ENCODE measurements at regions not wholly inside any gene's neighbourhood (a gene's known extent, or its start where the extent isn't known, plus 50 kb on each side); places are given as distances from the start of the nearest gene placed in this dataset.
"Not testable (repeated sequence)": the region's sequence is repeated elsewhere in the genome, so short reads cannot be mapped to it uniquely, and the experiment has no call there.

GRCh38 chrX:34810916-34811315 is 131.7 kb upstream of the FAM47B start:
- intact Hi-C loops (cut with DNase I), result no loop called here
- Histone ChIP-seq H3K9me3 (ENCODE audit: control insufficient read depth, low read length) (no peaks in the 10 kb centered on the region), H3K27ac (ENCODE audit: low read length) (no peak overlapping the region), H3K27me3 (ENCODE audit: control insufficient read depth, insufficient read depth) (no peaks in the 10 kb centered on the region), H3K4me1 (ENCODE audit: control insufficient read depth, insufficient read depth, low read length) (no peaks in the 10 kb centered on the region), H3K4me3 (ENCODE audit: low read length) (no peak overlapping the region)
- DNase-seq, result no peak
- no peak for ATAC-seq
- WGBS, result 65% methylated on average over 2 of the region's 2 CpGs

GRCh38 chrX:34813618-34814017 is 129.0 kb upstream of the FAM47B start:
- DNase-seq (no peak), ATAC-seq (no peak)
- H3K4me1 ChIP-seq (ENCODE audit: control insufficient read depth, insufficient read depth, low read length), result no peaks in the 10 kb centered on the region
- H3K4me3 ChIP-seq (ENCODE audit: low read length), result no peak overlapping the region
- WGBS, result 42% methylated on average over 1 of the region's 1 CpG
- H3K27ac ChIP-seq (ENCODE audit: low read length), result no peak overlapping the region
- intact Hi-C loops (cut with DNase I), result no loop called here
- H3K27me3 ChIP-seq (ENCODE audit: control insufficient read depth, insufficient read depth), result no peaks in the 10 kb centered on the region
- H3K9me3 ChIP-seq (ENCODE audit: control insufficient read depth, low read length), result no peaks in the 10 kb centered on the region

GRCh38 chrX:34826964-34827363 is 115.6 kb upstream of the FAM47B start:
- intact Hi-C loops (cut with DNase I), result no loop called here
- H3K4me3 ChIP-seq (ENCODE audit: low read length), result no peak overlapping the region
- H3K27me3 ChIP-seq (ENCODE audit: control insufficient read depth, insufficient read depth), result no peaks in the 10 kb centered on the region
- ATAC-seq (no peak), DNase-seq (no peak)
- H3K27ac ChIP-seq (ENCODE audit: low read length), result no peak overlapping the region
- 9% methylated on average over 3 of the region's 3 CpGs for WGBS
- H3K4me1 ChIP-seq (ENCODE audit: control insufficient read depth, insufficient read depth, low read length), result no peaks in the 10 kb centered on the region
- no peaks in the 10 kb centered on the region for H3K9me3 ChIP-seq (ENCODE audit: control insufficient read depth, low read length)

GRCh38 chrX:34839451-34839850 is 103.1 kb upstream of the FAM47B start:
- intact Hi-C loops (cut with DNase I), result no loop called here
- no peak overlapping the region for H3K4me3 ChIP-seq (ENCODE audit: low read length)
- no peak for DNase-seq

GRCh38 chrX:34841205-34841604 is 101.4 kb upstream of the FAM47B start:
- H3K27ac ChIP-seq (ENCODE audit: low read length); intact Hi-C loops (cut with DNase I); H3K9me3 ChIP-seq (ENCODE audit: control insufficient read depth, low read length); H3K27me3 ChIP-seq (ENCODE audit: control insufficient read depth, insufficient read depth); H3K4me3 ChIP-seq (ENCODE audit: low read length); H3K4me1 ChIP-seq (ENCODE audit: control insufficient read depth, insufficient read depth, low read length); DNase-seq; ATAC-seq: not testable (repeated sequence)

More at GRCh38 chrX:34839451-34839850, 103.1 kb upstream of the FAM47B start:
- WGBS, result 87% methylated on average over 3 of the region's 3 CpGs
- Histone ChIP-seq H3K27me3 (ENCODE audit: control insufficient read depth, insufficient read depth) (no peaks in the 10 kb centered on the region), H3K4me1 (ENCODE audit: control insufficient read depth, insufficient read depth, low read length) (no peaks in the 10 kb centered on the region), H3K27ac (ENCODE audit: low read length) (no peak overlapping the region), H3K9me3 (ENCODE audit: control insufficient read depth, low read length) (no peaks in the 10 kb centered on the region)
- ATAC-seq, result no peak

GRCh38 chrX:34848281-34848680 is 94.3 kb upstream of the FAM47B start:
- no peak for ATAC-seq
- WGBS, result 85% methylated on average over 3 of the region's 3 CpGs

GRCh38 chrX:34849371-34849770 is 93.2 kb upstream of the FAM47B start:
- intact Hi-C loops (cut with DNase I), result no loop called here
- no peak for ATAC-seq
- no peak overlapping the region for H3K4me3 ChIP-seq (ENCODE audit: low read length)
- 50% methylated on average over 1 of the region's 1 CpG for WGBS
- DNase-seq, result no peak
- H3K27me3 ChIP-seq (ENCODE audit: control insufficient read depth, insufficient read depth), result no peaks in the 10 kb centered on the region
- H3K9me3 ChIP-seq (ENCODE audit: control insufficient read depth, low read length), result no peaks in the 10 kb centered on the region
- H3K4me1 ChIP-seq (ENCODE audit: control insufficient read depth, insufficient read depth, low read length), result no peaks in the 10 kb centered on the region
- H3K27ac ChIP-seq (ENCODE audit: low read length), result no peak overlapping the region

More at GRCh38 chrX:34848281-34848680, 94.3 kb upstream of the FAM47B start:
- H3K27ac ChIP-seq (ENCODE audit: low read length), result no peak overlapping the region
- no peak overlapping the region for H3K4me3 ChIP-seq (ENCODE audit: low read length)
- H3K9me3 ChIP-seq (ENCODE audit: control insufficient read depth, low read length), result no peaks in the 10 kb centered on the region
- no peaks in the 10 kb centered on the region for H3K4me1 ChIP-seq (ENCODE audit: control insufficient read depth, insufficient read depth, low read length)
- DNase-seq, result no peak
- no peaks in the 10 kb centered on the region for H3K27me3 ChIP-seq (ENCODE audit: control insufficient read depth, insufficient read depth)
- intact Hi-C loops (cut with DNase I), result no loop called here

- ATAC-seq, result no peak
- no peak for DNase-seq
- no peak overlapping the region for H3K27ac ChIP-seq (ENCODE audit: low read length)
- no peak overlapping the region for H3K4me3 ChIP-seq (ENCODE audit: low read length)
- H3K9me3 ChIP-seq (ENCODE audit: control insufficient read depth, low read length), result no peaks in the 10 kb centered on the region
- intact Hi-C loops (cut with DNase I), result no loop called here
- 57% methylated on average over 2 of the region's 2 CpGs for WGBS
- no peaks in the 10 kb centered on the region for H3K27me3 ChIP-seq (ENCODE audit: control insufficient read depth, insufficient read depth)
- H3K4me1 ChIP-seq (ENCODE audit: control insufficient read depth, insufficient read depth, low read length), result no peaks in the 10 kb centered on the region
These were observed 83.4 kb upstream of the FAM47B start for GRCh38 chrX:34859191-34859590.

GRCh38 chrX:34863906-34864305 is 78.7 kb upstream of the FAM47B start:
- Histone ChIP-seq H3K27me3 (ENCODE audit: control insufficient read depth, insufficient read depth) (no peaks in the 10 kb centered on the region), H3K4me1 (ENCODE audit: control insufficient read depth, insufficient read depth, low read length) (no peaks in the 10 kb centered on the region), H3K27ac (ENCODE audit: low read length) (no peak overlapping the region), H3K4me3 (ENCODE audit: low read length) (no peak overlapping the region), H3K9me3 (ENCODE audit: control insufficient read depth, low read length) (no peaks in the 10 kb centered on the region)
- ATAC-seq (no peak), DNase-seq (no peak)
- intact Hi-C loops (cut with DNase I), result no loop called here
- WGBS, result 58% methylated on average over 2 of the region's 2 CpGs

- Histone ChIP-seq H3K9me3 (ENCODE audit: control insufficient read depth, low read length) (no peaks in the 10 kb centered on the region), H3K27ac (ENCODE audit: low read length) (no peak overlapping the region), H3K27me3 (ENCODE audit: control insufficient read depth, insufficient read depth) (no peaks in the 10 kb centered on the region), H3K4me1 (ENCODE audit: control insufficient read depth, insufficient read depth, low read length) (no peaks in the 10 kb centered on the region), H3K4me3 (ENCODE audit: low read length) (no peak overlapping the region)
- ATAC-seq, result no peak
- intact Hi-C loops (cut with DNase I), result no loop called here
- no peak for DNase-seq
These were observed 76.0 kb upstream of the FAM47B start for GRCh38 chrX:34866646-34867045.

- Histone ChIP-seq H3K4me1 (ENCODE audit: control insufficient read depth, insufficient read depth, low read length) (no peaks in the 10 kb centered on the region), H3K9me3 (ENCODE audit: control insufficient read depth, low read length) (no peaks in the 10 kb centered on the region), H3K27ac (ENCODE audit: low read length) (no peak overlapping the region), H3K27me3 (ENCODE audit: control insufficient read depth, insufficient read depth) (no peaks in the 10 kb centered on the region), H3K4me3 (ENCODE audit: low read length) (no peak overlapping the region)
- DNase-seq (no peak), ATAC-seq (no peak)
- 62% methylated on average over 2 of the region's 2 CpGs for WGBS
- intact Hi-C loops (cut with DNase I), result no loop called here
These were observed 74.0 kb upstream of the FAM47B start for GRCh38 chrX:34868633-34869032.

- DNase-seq (no peak), ATAC-seq (no peak)
- H3K9me3 ChIP-seq (ENCODE audit: control insufficient read depth, low read length), result no peaks in the 10 kb centered on the region
- H3K4me1 ChIP-seq (ENCODE audit: control insufficient read depth, insufficient read depth, low read length), result no peaks in the 10 kb centered on the region
- no peak overlapping the region for H3K4me3 ChIP-seq (ENCODE audit: low read length)
- no peak overlapping the region for H3K27ac ChIP-seq (ENCODE audit: low read length)
- 72% methylated on average over 3 of the region's 3 CpGs for WGBS
- no peaks in the 10 kb centered on the region for H3K27me3 ChIP-seq (ENCODE audit: control insufficient read depth, insufficient read depth)
- intact Hi-C loops (cut with DNase I), result no loop called here
These were observed 68.9 kb upstream of the FAM47B start for GRCh38 chrX:34873500-34874225.
